ENCODE measurements at regions not wholly inside any gene's neighbourhood (a gene's known extent, or its start where the extent isn't known, plus 50 kb on each side); places are given as distances from the start of the nearest gene placed in this dataset.

DNA sequence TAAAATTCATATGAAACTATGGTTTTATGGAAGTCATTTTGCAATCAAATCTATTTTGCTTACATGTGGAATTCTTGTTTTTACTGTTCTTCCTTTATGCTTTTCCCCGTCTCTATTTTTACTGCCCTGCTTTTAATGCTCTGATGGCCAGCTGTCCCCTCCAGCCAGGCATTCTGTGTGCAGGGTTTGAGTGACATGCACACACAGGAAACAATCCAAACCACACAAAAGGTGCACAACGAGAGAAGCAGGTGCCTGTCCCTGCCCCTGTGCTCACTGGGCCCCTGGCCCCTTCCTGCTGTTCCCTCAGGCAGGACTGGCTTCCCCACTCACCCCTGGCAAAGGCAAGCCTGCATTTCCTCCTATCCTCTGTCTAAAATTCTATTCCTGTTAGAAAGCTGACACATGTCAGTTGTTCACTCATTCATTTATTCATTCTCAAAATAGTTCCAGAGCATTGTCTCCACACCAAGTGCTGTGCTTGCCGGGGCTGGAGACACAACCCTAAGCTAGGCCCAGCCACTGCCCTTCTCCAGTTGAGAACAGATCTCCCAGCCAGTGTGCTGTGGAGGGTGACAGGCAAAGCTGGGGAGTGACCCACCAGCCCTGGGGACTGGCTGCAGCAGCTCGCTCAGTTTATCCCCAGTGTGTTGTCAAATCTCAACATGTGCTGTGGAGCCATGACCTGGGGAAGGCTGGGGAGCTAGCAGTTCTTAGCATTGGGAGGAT is 346.3 kb downstream of the FBXW7 start:
- Histone ChIP-seq H3K9me3 (no peaks in the 10 kb centered on the region), H3K4me3 (no peak overlapping the region), H3K27ac (no peak overlapping the region), H3K27me3 (replicated peaks in 1 of 7) (no peaks in the 10 kb centered on the region), H3K36me3 (no peaks in the 10 kb centered on the region), H3K4me1 (no peaks in the 10 kb centered on the region)
- intact Hi-C loops (cut with DNase I; ENCODE audit: low total_unique reads): no loop called here
- TF ChIP-seq CTCF (IDR thresholded peaks at IDR 0.05 in 8 of 11, conservative IDR thresholded peaks at IDR 0.05 in 3 of 11): no peak
- no peak for TF ChIP-seq POLR2AphosphoS5 (IDR thresholded peaks at IDR 0.05)
- TF ChIP-seq POLR2A (IDR thresholded peaks at IDR 0.05): no peak
- WGBS, 5 donors: 39 to 55% (median 51%) methylated on average over 4 of the region's 4 CpGs
- no peak for DNase-seq

- Histone ChIP-seq H3K4me3 (no peak overlapping the region), H3K4me1 (no peaks in the 10 kb centered on the region), H3K27ac (no peak overlapping the region), H3K27me3 (replicated peaks in 1 of 7) (no peaks in the 10 kb centered on the region), H3K36me3 (no peaks in the 10 kb centered on the region), H3K9me3 (peaks cover 0 to 4% (median 0%) of the 10 kb centered on the region in 8 donors)
- intact Hi-C loops (cut with DNase I; ENCODE audit: low total_unique reads): no loop called here
- WGBS, 5 donors: 57 to 97% (median 89%) methylated on average over 3 to 4 of the region's 4 CpGs
- DNase-seq: no peak
- TF ChIP-seq POLR2AphosphoS5 (IDR thresholded peaks at IDR 0.05) (no peak), CTCF (IDR thresholded peaks at IDR 0.05 in 8 of 11, conservative IDR thresholded peaks at IDR 0.05 in 3 of 11) (no peak), POLR2A (IDR thresholded peaks at IDR 0.05) (no peak)
Measured at GRCh38 chr4:152188801-152189200, 347.1 kb downstream of the FBXW7 start.

DNA sequence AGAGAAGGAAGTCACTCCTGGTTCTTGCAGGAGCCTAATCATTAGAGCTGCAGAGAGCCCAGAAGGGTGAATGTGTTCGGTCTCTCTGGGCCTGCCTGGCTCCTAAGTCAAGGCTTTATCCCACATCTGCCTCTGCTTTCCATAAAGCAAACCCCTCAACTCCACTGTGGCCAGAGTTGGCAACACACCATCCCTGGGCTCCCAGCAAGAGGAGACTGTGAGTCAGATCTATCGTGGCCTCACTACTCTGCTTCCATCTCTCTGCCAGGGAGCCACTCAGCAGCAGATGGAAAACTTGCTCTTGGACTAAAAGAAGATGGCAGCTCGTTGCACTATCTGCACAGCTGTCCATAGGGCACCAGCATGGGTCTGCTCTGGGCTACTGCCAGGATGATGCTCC is 348.2 kb downstream of the FBXW7 start:
- Histone ChIP-seq H3K27ac (no peak overlapping the region), H3K4me1 (no peaks in the 10 kb centered on the region), H3K36me3 (no peaks in the 10 kb centered on the region), H3K9me3 (peaks cover 0 to 11% (median 0%) of the 10 kb centered on the region in 8 donors), H3K27me3 (replicated peaks in 1 of 7) (no peaks in the 10 kb centered on the region), H3K4me3 (no peak overlapping the region)
- WGBS, 5 donors: 83 to 93% (median 87%) methylated on average over 3 of the region's 3 CpGs
- intact Hi-C loops (cut with DNase I; ENCODE audit: low total_unique reads): no loop called here
- TF ChIP-seq CTCF (IDR thresholded peaks at IDR 0.05 in 8 of 11, conservative IDR thresholded peaks at IDR 0.05 in 3 of 11) (no peak), POLR2A (IDR thresholded peaks at IDR 0.05) (no peak), POLR2AphosphoS5 (IDR thresholded peaks at IDR 0.05) (no peak)
- DNase-seq: no peak

DNA sequence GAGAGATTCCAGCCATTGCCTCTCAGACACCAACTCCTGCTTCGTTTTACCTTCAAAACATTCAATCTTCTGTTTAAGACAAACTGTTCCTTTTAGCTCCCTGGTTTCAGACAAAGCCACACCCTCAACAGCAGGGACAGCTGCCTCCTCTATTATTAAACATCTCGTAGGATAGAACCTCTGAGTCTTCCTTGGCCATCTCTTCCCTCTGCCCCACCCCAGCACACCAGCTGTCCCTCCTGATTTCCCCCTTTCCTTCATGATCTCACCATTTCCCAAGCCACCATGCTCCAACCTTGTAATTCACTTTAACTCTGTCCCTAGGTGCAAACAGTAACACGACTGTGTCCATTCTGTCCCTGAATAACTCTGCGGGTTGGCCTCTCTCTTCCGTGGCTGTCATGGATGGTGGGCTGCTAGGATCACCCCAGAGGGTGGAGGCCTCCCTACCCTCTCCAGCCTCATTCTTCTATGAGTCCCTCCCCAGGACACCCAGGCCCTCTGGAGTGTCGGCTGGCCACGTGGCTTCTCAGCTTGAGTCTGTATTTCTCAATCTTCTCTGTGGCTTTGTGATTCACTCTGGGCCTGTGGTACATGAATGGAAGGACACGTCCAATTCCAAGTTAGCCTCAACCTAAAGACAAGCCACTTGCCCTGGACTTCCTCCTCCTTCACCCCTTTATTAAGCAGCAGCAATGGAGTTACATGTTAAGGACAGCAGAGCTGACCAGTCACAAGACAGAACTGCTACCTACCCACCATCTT is 349.9 kb downstream of the FBXW7 start:
- Histone ChIP-seq H3K9me3 (peaks cover 0 to 11% (median 0%) of the 10 kb centered on the region in 8 donors), H3K27ac (no peak overlapping the region), H3K4me3 (no peak overlapping the region), H3K4me1 (no peaks in the 10 kb centered on the region), H3K27me3 (replicated peaks in 1 of 7) (no peaks in the 10 kb centered on the region), H3K36me3 (no peaks in the 10 kb centered on the region)
- TF ChIP-seq POLR2A (IDR thresholded peaks at IDR 0.05) (no peak), CTCF (IDR thresholded peaks at IDR 0.05 in 8 of 11, conservative IDR thresholded peaks at IDR 0.05 in 3 of 11) (no peak), POLR2AphosphoS5 (IDR thresholded peaks at IDR 0.05) (no peak)
- no peak for DNase-seq
- WGBS, 5 donors: 72 to 83% (median 78%) methylated on average over 8 of the region's 8 CpGs
- intact Hi-C loops (cut with DNase I; ENCODE audit: low total_unique reads): no loop called here
